ENCODE measurements at regions not wholly inside any gene's neighbourhood (a gene's known extent, or its start where the extent isn't known, plus 50 kb on each side); places are given as distances from the start of the nearest gene placed in this dataset.

DNA sequence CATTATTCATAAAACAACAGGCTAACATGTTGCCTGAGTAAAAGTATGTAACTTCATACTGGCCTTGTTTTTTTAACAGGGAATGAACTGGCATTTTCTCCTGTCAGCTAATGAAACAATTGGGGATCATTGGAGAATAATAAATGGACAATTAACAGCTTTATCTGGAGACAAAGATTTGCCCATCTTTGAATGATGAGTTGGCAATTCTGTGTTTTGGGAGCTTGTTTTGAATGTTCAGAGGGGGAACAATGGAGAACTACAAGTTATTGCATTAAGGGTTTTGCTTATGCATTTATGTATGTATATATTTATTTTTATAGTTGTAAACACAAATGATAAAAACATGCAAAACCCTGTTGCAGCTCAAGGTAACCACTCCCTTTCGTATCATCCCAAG is 150.3 kb downstream of the CBLN4 start:
- intact Hi-C loops (cut with DNase I) = no loop called here
- H3K9me3 ChIP-seq = no peaks in the 10 kb centered on the region
- no peak for DNase-seq (ENCODE audit: extremely low spot score)
- no peaks in the 10 kb centered on the region for H3K36me3 ChIP-seq
- H3K4me1 ChIP-seq = no peaks in the 10 kb centered on the region
- H3K27me3 ChIP-seq = no peaks in the 10 kb centered on the region
- WGBS = 65% methylated on average over 1 of the region's 1 CpG
- TF ChIP-seq POLR2A (IDR thresholded peaks at IDR 0.05; ENCODE audit: low read depth) (no peak), EP300 (IDR thresholded peaks at IDR 0.05) (no peak), POLR2AphosphoS5 (IDR thresholded peaks at IDR 0.05) (no peak)
- TF ChIP-seq, protein P1, sequence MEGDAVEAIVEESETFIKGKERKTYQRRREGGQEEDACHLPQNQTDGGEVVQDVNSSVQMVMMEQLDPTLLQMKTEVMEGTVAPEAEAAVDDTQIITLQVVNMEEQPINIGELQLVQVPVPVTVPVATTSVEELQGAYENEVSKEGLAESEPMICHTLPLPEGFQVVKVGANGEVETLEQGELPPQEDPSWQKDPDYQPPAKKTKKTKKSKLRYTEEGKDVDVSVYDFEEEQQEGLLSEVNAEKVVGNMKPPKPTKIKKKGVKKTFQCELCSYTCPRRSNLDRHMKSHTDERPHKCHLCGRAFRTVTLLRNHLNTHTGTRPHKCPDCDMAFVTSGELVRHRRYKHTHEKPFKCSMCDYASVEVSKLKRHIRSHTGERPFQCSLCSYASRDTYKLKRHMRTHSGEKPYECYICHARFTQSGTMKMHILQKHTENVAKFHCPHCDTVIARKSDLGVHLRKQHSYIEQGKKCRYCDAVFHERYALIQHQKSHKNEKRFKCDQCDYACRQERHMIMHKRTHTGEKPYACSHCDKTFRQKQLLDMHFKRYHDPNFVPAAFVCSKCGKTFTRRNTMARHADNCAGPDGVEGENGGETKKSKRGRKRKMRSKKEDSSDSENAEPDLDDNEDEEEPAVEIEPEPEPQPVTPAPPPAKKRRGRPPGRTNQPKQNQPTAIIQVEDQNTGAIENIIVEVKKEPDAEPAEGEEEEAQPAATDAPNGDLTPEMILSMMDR (IDR thresholded peaks at IDR 0.05) = no peak
- no peak overlapping the region for H3K27ac ChIP-seq (replicated peaks in 1 of 4)
- no peak overlapping the region for H3K4me3 ChIP-seq

DNA sequence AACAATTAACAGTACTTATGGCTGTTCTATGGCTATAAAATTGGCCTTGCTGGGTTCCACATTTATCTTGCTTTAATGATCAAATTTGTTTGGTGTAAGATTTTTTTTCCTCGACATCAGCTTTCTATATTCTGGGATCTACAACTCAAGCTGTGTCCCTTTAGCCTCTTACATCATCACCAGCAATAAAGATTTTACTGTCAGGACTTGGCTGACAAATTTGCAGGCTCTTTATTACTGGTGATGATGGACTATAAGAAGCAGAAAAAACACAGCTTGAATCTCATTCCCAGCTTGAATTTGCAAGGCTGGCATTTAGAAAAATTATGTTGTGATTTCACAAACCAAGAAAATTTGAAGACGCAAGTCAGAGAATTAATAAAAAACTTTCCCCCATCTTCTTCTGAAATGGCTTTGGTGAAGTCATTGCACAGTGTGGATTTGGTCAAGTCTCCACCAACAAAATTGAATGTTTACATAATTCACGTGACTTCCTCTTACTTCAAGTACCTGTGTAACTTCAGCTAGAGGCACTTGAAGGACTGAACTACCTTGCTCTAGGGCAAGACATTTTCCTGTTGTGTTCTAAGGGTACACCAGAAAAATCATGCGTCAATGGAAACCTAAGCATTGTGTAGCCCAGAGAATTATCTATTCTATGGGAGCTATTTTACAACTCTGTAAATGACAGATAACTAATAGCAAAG is 175.0 kb downstream of the CBLN4 start:
- Histone ChIP-seq H3K4me1 (no peaks in the 10 kb centered on the region), H3K4me3 (no peak overlapping the region), H3K9me3 (no peaks in the 10 kb centered on the region), H3K27ac (replicated peaks in 1 of 4) (no peak overlapping the region), H3K36me3 (no peaks in the 10 kb centered on the region), H3K27me3 (no peaks in the 10 kb centered on the region)
- whole genome bisulfite sequencing = 50% methylated on average over 4 of the region's 4 CpGs
- intact Hi-C loops (cut with DNase I) = no loop called here
- TF ChIP-seq EP300 (IDR thresholded peaks at IDR 0.05) (no peak), POLR2A (IDR thresholded peaks at IDR 0.05; ENCODE audit: low read depth) (no peak), POLR2AphosphoS5 (IDR thresholded peaks at IDR 0.05) (no peak)
- TF ChIP-seq, protein P1 (IDR thresholded peaks at IDR 0.05) = no peak
- no peak for DNase-seq (ENCODE audit: extremely low spot score)

DNA sequence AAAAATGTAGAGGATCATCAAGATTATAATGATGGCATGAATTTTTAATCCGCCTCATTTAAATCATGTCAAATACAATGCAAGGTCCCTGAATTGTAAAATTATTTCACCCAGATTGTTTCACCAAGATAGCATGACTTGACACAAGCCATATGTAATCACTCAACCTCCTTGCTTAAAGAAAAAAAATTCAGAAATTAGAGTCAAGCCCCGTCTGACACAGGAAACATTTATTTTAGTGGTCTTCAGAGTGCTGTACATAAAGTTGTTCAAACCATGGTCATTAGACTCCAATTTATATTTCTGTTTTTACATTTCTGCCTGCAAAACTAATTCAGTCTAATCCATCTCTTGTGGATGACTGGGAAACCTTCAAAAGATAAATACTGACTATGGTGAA is 200.2 kb downstream of the CBLN4 start:
- Histone ChIP-seq H3K4me1 (no peaks in the 10 kb centered on the region), H3K27ac (replicated peaks in 1 of 4) (no peak overlapping the region), H3K9me3 (no peaks in the 10 kb centered on the region), H3K36me3 (no peaks in the 10 kb centered on the region), H3K4me3 (no peak overlapping the region), H3K27me3 (no peaks in the 10 kb centered on the region)
- TF ChIP-seq EP300 (IDR thresholded peaks at IDR 0.05) (no peak), POLR2A (IDR thresholded peaks at IDR 0.05; ENCODE audit: low read depth) (no peak), POLR2AphosphoS5 (IDR thresholded peaks at IDR 0.05) (no peak)
- TF ChIP-seq, protein P1 (IDR thresholded peaks at IDR 0.05) = no peak
- WGBS = 44% methylated on average over 2 of the region's 2 CpGs
- intact Hi-C loops (cut with DNase I) = no loop called here
- no peak for DNase-seq (ENCODE audit: extremely low spot score)

DNA sequence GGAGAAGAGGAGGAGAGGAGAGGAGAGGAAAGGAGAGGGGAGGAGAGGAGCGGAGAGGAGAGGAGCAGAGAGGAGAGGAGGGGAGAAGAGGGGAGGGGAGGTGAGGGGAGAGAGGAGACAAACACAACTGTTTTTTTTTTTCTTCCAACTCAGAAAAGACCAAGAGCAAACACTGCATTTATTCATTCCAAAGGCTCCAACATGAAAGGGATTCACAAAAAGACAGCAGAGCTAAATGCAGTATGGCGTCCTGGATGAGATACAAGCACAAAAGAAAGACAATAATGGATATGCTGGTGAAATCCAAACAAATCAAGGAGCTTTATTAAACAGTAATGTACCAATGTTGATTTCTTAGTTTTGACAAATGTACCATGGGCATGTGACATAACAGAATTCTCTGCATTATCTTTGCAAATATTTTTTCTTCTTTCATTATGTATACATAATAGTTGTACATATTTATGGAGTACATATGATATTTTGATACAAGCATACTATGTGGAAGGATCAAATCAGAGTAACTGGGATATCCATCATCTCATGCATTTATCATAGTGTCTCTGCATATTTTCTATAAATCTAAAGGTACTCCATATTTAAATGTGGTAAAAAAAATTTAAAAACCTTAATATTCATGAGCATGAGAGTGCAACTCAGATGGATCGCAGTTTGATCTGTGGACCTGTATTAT is 204.6 kb downstream of the CBLN4 start:
- WGBS = 88% methylated on average over 3 of the region's 3 CpGs
- TF ChIP-seq EP300 (IDR thresholded peaks at IDR 0.05) = no peak
- no peak for TF ChIP-seq POLR2A (IDR thresholded peaks at IDR 0.05; ENCODE audit: low read depth)
- TF ChIP-seq, protein P1 (IDR thresholded peaks at IDR 0.05) = no peak
- TF ChIP-seq POLR2AphosphoS5 (IDR thresholded peaks at IDR 0.05) = no peak
- intact Hi-C loops (cut with DNase I) = no loop called here

More for the DNA sequence above, 204.6 kb downstream of the CBLN4 start:
- no peaks in the 10 kb centered on the region for H3K9me3 ChIP-seq
- DNase-seq (ENCODE audit: extremely low spot score) = no peak
- no peaks in the 10 kb centered on the region for H3K4me1 ChIP-seq
- H3K27me3 ChIP-seq = no peaks in the 10 kb centered on the region
- no peaks in the 10 kb centered on the region for H3K36me3 ChIP-seq
- no peak overlapping the region for H3K27ac ChIP-seq (replicated peaks in 1 of 4)
- no peak overlapping the region for H3K4me3 ChIP-seq

Measured in esophagus muscularis mucosa (tissue), 4 donors.